NB4 (cell line): ENCODE measurements at regions not wholly inside any gene's neighbourhood (a gene's known extent, or its start where the extent isn't known, plus 50 kb on each side); places are given as distances from the start of the nearest gene placed in this dataset.

Experiments used
- CTCF ChIP-seq: IDR thresholded peaks from one replicate; pipeline ENCODE4 v1.5.1; 2012; ENCODE audit warnings: low read depth, low read length
- MAX ChIP-seq: IDR thresholded peaks from 2 replicates; pipeline ENCODE4 v1.6.1; 2011; ENCODE audit warnings: low read depth, low read length
- MYC ChIP-seq: IDR thresholded peaks from 2 replicates; pipeline ENCODE4 v1.6.1; 2011; ENCODE audit warnings: low read depth, low read length
- POLR2A ChIP-seq: IDR thresholded peaks from 2 replicates; pipeline ENCODE4 v1.6.1; 2011; ENCODE audit warnings: mild to moderate bottlenecking; ENCODE audit not compliant: insufficient read length; ENCODE audit errors: extremely low read depth

GRCh38 chr1:79682478-79682877 is 675.9 kb upstream of the ADGRL4 start:
- TF ChIP-seq CTCF (no peak), POLR2A (no peak), MAX (no peak), MYC (no peak)
